Testis (tissue), 2 donors: ENCODE measurements at regions not wholly inside any gene's neighbourhood (a gene's known extent, or its start where the extent isn't known, plus 50 kb on each side); places are given as distances from the start of the nearest gene placed in this dataset.

ENCODE experiments used
- DNase-seq: peaks from one replicate; pipeline ENCODE4 v3.0.0-alpha.2; 2019
- H3K27ac ChIP-seq, 2 donors: fragments of 200-600 bp; sonication (generic); one replicate each; pipeline ENCODE4 v1.5.1; 2019
- H3K27me3 ChIP-seq: fragments of 200-600 bp; sonication (generic); one replicate; pipeline ENCODE4 v1.5.1; 2019
- H3K36me3 ChIP-seq: fragments of 200-600 bp; sonication (generic); one replicate; pipeline ENCODE4 v1.5.1; 2017; ENCODE audit warnings: low read depth; ENCODE audit errors: missing control alignments
- H3K4me1 ChIP-seq: fragments of 200-600 bp; sonication (generic); one replicate; pipeline ENCODE4 v1.5.1; 2019
- H3K4me3 ChIP-seq, 2 donors: fragments of 200-600 bp; sonication (generic); one replicate each; pipeline ENCODE4 v1.5.1; 2017 to 2019
- H3K9me3 ChIP-seq: fragments of 200-600 bp; sonication (generic); one replicate; pipeline ENCODE4 v1.5.1; 2017
- POLR2A ChIP-seq: fragments of 450-650 bp; IDR thresholded peaks from one replicate; pipeline ENCODE4 v1.6.1; 2017; ENCODE audit warnings: antibody characterized with exemption, mild to moderate bottlenecking, moderate library complexity
- WGBS, 2 donors: methylation state at CpG; one replicate each; pipeline ENCODE4 v1.1.5; 2018; 5-methylcytosine and 5-hydroxymethylcytosine counted together
- intact Hi-C: fragments of 100-400 bp; cut with DNase I; formaldehyde crosslinking; loops from one replicate; pipeline ENCODE4 v1.15.1; 2023; ENCODE audit warnings: low total_unique reads
- TF ChIP-seq, protein P1 (sequence below), 3 experiments: fragments of 450-650 bp in 2 of 3; fragments of 200-600 bp in 1 of 3; sonication (generic) in 1 of 3; IDR thresholded peaks; one replicate each; pipeline ENCODE4 v1.5.1; 2016 to 2019; ENCODE audit warnings: antibody characterized with exemption in 3 of 3, mild to moderate bottlenecking in 2 of 3, moderate library complexity in 1 of 3

DNA sequence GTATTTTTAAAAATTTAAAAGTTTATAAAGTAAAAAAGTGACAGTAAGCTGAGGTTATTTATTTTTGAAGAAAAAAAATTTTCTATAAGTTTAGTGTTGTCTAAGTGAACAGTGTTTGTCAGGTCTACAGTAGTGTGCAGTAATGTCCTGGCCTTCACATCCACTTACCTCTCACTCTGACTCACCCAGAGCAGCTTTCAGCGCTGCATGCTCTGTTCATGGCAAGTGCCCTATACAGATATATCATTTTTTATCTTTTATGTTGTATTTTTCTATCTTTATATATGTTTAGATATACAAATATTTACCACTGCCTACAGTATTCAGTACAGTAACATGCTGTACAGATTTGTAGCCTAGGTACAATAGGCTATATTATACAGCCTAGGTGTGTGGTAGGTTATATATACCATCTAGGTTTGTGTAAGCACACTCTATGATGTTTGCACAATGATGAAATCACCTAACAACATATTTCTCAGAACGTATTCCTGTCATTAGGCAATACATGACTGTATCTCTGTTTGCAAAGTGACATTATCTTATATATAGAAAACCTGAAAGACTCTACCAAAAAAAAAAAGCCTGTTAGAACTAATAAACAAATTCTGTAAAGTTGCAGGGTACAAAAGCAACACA lies 75.9 kb upstream of the TMC3 start:
- no peaks in the 10 kb centered on the region for H3K36me3 ChIP-seq
- 89 to 92% methylated on average over 2 of the region's 2 CpGs for WGBS, 2 donors
- no peak overlapping the region for H3K27ac ChIP-seq
- no peaks in the 10 kb centered on the region for H3K4me1 ChIP-seq
- TF ChIP-seq, protein P1, sequence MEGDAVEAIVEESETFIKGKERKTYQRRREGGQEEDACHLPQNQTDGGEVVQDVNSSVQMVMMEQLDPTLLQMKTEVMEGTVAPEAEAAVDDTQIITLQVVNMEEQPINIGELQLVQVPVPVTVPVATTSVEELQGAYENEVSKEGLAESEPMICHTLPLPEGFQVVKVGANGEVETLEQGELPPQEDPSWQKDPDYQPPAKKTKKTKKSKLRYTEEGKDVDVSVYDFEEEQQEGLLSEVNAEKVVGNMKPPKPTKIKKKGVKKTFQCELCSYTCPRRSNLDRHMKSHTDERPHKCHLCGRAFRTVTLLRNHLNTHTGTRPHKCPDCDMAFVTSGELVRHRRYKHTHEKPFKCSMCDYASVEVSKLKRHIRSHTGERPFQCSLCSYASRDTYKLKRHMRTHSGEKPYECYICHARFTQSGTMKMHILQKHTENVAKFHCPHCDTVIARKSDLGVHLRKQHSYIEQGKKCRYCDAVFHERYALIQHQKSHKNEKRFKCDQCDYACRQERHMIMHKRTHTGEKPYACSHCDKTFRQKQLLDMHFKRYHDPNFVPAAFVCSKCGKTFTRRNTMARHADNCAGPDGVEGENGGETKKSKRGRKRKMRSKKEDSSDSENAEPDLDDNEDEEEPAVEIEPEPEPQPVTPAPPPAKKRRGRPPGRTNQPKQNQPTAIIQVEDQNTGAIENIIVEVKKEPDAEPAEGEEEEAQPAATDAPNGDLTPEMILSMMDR (IDR thresholded peaks at IDR 0.05): no peak
- TF ChIP-seq POLR2A: no peak
- intact Hi-C loops: no loop called here
- H3K9me3 ChIP-seq: no peaks in the 10 kb centered on the region
- no peak overlapping the region for H3K4me3 ChIP-seq
- H3K27me3 ChIP-seq: no peaks in the 10 kb centered on the region
- no peak for DNase-seq

DNA sequence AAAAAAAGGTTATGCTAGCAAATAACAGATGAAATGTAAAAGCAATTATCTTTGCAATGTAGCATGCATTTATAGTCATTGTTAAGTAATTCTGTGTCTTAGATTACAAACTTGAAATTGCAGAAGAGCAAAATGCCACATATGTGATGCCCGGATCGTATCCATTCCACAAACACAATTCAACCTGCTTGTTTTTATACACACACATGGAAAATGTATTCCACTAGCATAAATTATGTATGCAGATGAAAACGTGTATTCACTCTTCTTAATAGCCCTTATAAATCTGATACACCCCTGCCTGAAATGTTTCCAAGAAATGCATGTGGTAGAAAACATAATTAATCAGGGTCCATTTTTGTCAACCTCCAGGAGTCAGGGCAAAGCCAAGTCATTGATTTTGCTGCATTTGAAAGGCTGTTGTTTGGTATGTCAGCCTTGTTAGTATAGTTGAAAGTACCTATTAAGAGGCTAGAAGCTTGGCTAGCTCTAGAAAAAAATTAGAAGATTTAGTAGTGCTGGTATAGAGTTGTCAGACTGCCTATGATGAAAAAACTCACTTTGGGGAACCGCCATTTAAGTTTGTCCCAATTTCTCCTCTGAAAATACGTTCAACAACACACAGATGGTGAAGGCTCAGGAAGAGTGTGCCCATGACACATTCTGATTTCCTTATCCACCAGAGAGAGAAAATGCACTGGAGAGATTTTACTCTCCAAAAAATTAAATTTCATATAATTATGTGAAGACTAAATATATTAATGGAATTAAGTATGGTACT lies 69.2 kb upstream of the TMC3 start:
- H3K4me3 ChIP-seq: no peak overlapping the region
- no peak overlapping the region for H3K27ac ChIP-seq
- no peaks in the 10 kb centered on the region for H3K36me3 ChIP-seq
- WGBS, 2 donors: 83 to 87% methylated on average over 5 of the region's 5 CpGs
- no peaks in the 10 kb centered on the region for H3K27me3 ChIP-seq
- TF ChIP-seq POLR2A: no peak
- TF ChIP-seq, protein P1 (IDR thresholded peaks at IDR 0.05): no peak
- H3K4me1 ChIP-seq: no peaks in the 10 kb centered on the region
- H3K9me3 ChIP-seq: no peaks in the 10 kb centered on the region
- DNase-seq: no peak
- intact Hi-C loops: no loop called here

DNA sequence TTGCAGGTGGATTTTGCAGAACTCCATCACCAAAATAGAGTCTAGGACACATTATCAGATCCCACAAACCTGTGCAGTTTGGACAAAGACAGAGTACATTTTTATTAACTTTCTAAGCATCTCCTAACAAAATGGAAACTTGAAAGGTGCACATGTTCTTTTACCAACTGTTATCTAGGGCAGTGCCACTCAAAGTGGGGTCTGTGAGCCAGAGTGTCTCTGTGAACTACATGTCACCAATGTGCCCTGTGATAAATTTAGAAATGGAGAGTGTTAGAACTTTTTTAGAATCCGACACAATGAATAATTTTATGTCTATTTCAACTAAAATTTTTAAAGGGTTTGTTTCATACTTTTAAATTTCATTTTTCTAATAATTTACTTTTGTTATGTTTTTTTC lies 68.4 kb upstream of the TMC3 start:
- Histone ChIP-seq H3K4me1 (no peaks in the 10 kb centered on the region), H3K36me3 (no peaks in the 10 kb centered on the region), H3K4me3 (no peak overlapping the region), H3K27ac (no peak overlapping the region), H3K27me3 (no peaks in the 10 kb centered on the region), H3K9me3 (no peaks in the 10 kb centered on the region)
- intact Hi-C loops: no loop called here
- WGBS, 2 donors: 92 to 93% methylated on average over 1 of the region's 1 CpG
- TF ChIP-seq, protein P1 (IDR thresholded peaks at IDR 0.05): no peak
- TF ChIP-seq POLR2A: no peak
- DNase-seq: no peak

DNA sequence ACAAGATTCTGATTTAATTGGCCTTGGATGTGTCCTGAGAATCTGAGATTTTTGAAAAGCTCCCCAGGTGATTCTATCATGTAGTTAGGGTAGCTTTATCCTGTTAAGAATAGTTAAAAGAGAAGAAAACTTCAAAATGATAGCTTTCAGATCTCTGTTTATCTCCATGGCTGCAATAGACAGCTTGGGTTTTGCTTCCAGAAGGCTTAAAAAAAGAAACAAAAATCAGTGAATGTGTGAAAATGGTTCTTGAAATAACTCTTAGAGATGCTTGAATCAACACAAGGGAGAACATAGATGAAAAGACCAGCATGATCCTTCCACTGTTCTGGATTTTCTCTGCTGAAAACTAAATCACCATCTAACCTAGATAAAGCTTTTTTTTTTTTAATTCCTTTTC lies 60.8 kb upstream of the TMC3 start:
- Histone ChIP-seq H3K4me1 (no peaks in the 10 kb centered on the region), H3K9me3 (no peaks in the 10 kb centered on the region), H3K36me3 (no peaks in the 10 kb centered on the region), H3K27me3 (no peaks in the 10 kb centered on the region), H3K4me3 (no peak overlapping the region), H3K27ac (no peak overlapping the region)
- TF ChIP-seq, protein P1 (IDR thresholded peaks at IDR 0.05): no peak
- no peak for TF ChIP-seq POLR2A
- no peak for DNase-seq
- intact Hi-C loops: no loop called here

DNA sequence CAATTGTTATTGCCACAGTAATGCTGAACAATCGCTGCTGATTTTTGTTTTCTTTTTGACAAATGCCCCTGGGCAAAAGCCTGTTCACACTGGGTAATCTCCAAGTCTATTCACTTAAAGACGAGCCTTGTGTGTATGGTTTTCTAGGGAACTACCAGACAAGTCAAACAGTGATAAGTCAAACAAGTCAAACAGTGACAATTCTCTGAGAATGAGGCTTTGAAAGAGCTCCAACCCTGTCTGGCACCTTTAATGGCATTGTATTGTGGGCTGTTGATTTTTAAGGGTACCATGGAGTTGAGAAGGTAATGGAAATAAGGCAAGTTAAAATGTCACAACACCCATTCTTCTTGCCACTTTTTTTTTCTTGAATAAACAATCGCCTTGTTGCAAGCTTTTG lies 59.4 kb upstream of the TMC3 start:
- no peak overlapping the region for H3K27ac ChIP-seq
- no peak for DNase-seq
- intact Hi-C loops: no loop called here
- H3K27me3 ChIP-seq: no peaks in the 10 kb centered on the region
- no peaks in the 10 kb centered on the region for H3K36me3 ChIP-seq
- H3K4me3 ChIP-seq: no peak overlapping the region
- H3K9me3 ChIP-seq: no peaks in the 10 kb centered on the region
- no peaks in the 10 kb centered on the region for H3K4me1 ChIP-seq
- no peak for TF ChIP-seq POLR2A
- TF ChIP-seq, protein P1 (IDR thresholded peaks at IDR 0.05): no peak
- 83 to 85% methylated on average over 3 of the region's 3 CpGs for WGBS, 2 donors
